OCI-LY3 (cell line): ENCODE measurements at regions not wholly inside any gene's neighbourhood (a gene's known extent, or its start where the extent isn't known, plus 50 kb on each side); places are given as distances from the start of the nearest gene placed in this dataset.

Experiments used
- H2AFZ ChIP-seq: fragments of 200-600, 300-600 bp; shearing (Covaris generic); 2 replicates; pipeline ENCODE4 v1.6.0; 2014; ENCODE audit warnings: antibody characterized with exemption, low read depth, low read length
- H3K27ac ChIP-seq: fragments of 200-600, 300-600 bp; sonication (generic); 2 replicates; pipeline ENCODE4 v1.5.1; 2014; ENCODE audit warnings: mild to moderate bottlenecking, low read length, moderate library complexity, mixed read lengths
- H3K27me3 ChIP-seq: fragments of 200-600, 300-600 bp; sonication (generic); 2 replicates; pipeline ENCODE4 v1.6.1; 2014; ENCODE audit warnings: low read depth, low read length, mixed read lengths
- H3K36me3 ChIP-seq: fragments of 200-600, 300-600 bp; sonication (generic); replicated peaks from 2 replicates; pipeline ENCODE3; 2014; ENCODE audit warnings: low read depth, low read length, mixed read lengths
- H3K4me1 ChIP-seq: fragments of 300-600, 200-600 bp; sonication (generic); 2 replicates; pipeline ENCODE4 v1.6.1; 2014; ENCODE audit warnings: low read length, mixed read lengths
- H3K4me2 ChIP-seq: fragments of 200-600, 300-600 bp; sonication (generic); 2 replicates; pipeline ENCODE4 v1.6.1; 2014; ENCODE audit warnings: low read length, mixed read lengths
- H3K4me3 ChIP-seq: fragments of 300-600, 200-600 bp; sonication (generic); 2 replicates; pipeline ENCODE4 v1.5.1; 2014; ENCODE audit warnings: antibody characterized with exemption, mild to moderate bottlenecking, low read length, moderate library complexity
- H3K79me2 ChIP-seq: fragments of 300-600, 200-600 bp; shearing (Covaris generic); 2 replicates; pipeline ENCODE4 v1.6.1; 2014; ENCODE audit warnings: mild to moderate bottlenecking, low read length, mixed read lengths
- H3K9ac ChIP-seq: fragments of 300-600, 200-600 bp; shearing (Covaris generic); 2 replicates; pipeline ENCODE4 v1.6.0; 2014; ENCODE audit warnings: mild to moderate bottlenecking, low read length, moderate library complexity
- H3K9me3 ChIP-seq: fragments of 200-600, 300-600 bp; shearing (Covaris generic); 2 replicates; pipeline ENCODE4 v1.6.1; 2014; ENCODE audit warnings: low read length, mixed read lengths; ENCODE audit not compliant: insufficient read depth
- H4K20me1 ChIP-seq: fragments of 200-600, 300-600 bp; sonication (generic); 2 replicates; pipeline ENCODE4 v1.6.1; 2016; ENCODE audit warnings: low read length, mixed read lengths; ENCODE audit not compliant: insufficient read depth
- CTCF ChIP-seq: fragments of 200-600, 300-600 bp; sonication (generic); IDR thresholded peaks from 2 replicates; pipeline ENCODE4 v1.5.1; 2014; ENCODE audit warnings: antibody characterized with exemption, low read length, low read depth
- EZH2phosphoT487 ChIP-seq: fragments of 200-600 bp; shearing (Covaris generic); IDR thresholded peaks from 2 replicates; pipeline ENCODE4 v1.6.1; 2018; ENCODE audit warnings: antibody characterized with exemption, mixed run types, low read depth

- peaks cover 45% of the 10 kb centered on the region for H3K27me3 ChIP-seq
- no peak overlapping the region for H2AFZ ChIP-seq
- no peaks in the 10 kb centered on the region for H3K4me1 ChIP-seq
- H3K4me3 ChIP-seq = no peak overlapping the region
- H3K4me2 ChIP-seq = no peak overlapping the region
- no peaks in the 10 kb centered on the region for H3K9me3 ChIP-seq
- H3K36me3 ChIP-seq = no peaks in the 10 kb centered on the region
- H3K27ac ChIP-seq = no peak overlapping the region
- TF ChIP-seq CTCF = no peak
- H3K79me2 ChIP-seq = no peaks in the 10 kb centered on the region
- H3K9ac ChIP-seq = no peak overlapping the region
- H4K20me1 ChIP-seq = no peaks in the 10 kb centered on the region; the same call in 1 of the 2 replicates
Measured at GRCh38 chr11:70712471-70712870, 314.1 kb downstream of the CTTN start.

GRCh38 chr11:70713086-70713835, 314.9 kb downstream of the CTTN start:
- Histone ChIP-seq H3K4me3 (no peak overlapping the region), H3K36me3 (no peaks in the 10 kb centered on the region), H3K9me3 (no peaks in the 10 kb centered on the region), H3K9ac (no peak overlapping the region), H2AFZ (no peak overlapping the region), H3K79me2 (no peaks in the 10 kb centered on the region), H3K4me2 (no peak overlapping the region), H3K4me1 (no peaks in the 10 kb centered on the region), H4K20me1 (no peaks in the 10 kb centered on the region; the same call in 1 of the 2 replicates), H3K27me3 (peaks cover 50% of the 10 kb centered on the region), H3K27ac (no peak overlapping the region)
- no peak for TF ChIP-seq CTCF
- TF ChIP-seq EZH2phosphoT487 = no peak

GRCh38 chr11:70713988-70714665, 315.8 kb downstream of the CTTN start:
- H4K20me1 ChIP-seq = no peaks in the 10 kb centered on the region; the same call in 1 of the 2 replicates
- no peak overlapping the region for H3K4me2 ChIP-seq

More at GRCh38 chr11:70713988-70714665, 315.8 kb downstream of the CTTN start:
- H3K27ac ChIP-seq = no peak overlapping the region
- H3K79me2 ChIP-seq = no peaks in the 10 kb centered on the region
- TF ChIP-seq EZH2phosphoT487 (no peak), CTCF (no peak)
- H3K27me3 ChIP-seq = peaks cover 50% of the 10 kb centered on the region
- H3K36me3 ChIP-seq = no peaks in the 10 kb centered on the region
- no peaks in the 10 kb centered on the region for H3K9me3 ChIP-seq
- H3K4me3 ChIP-seq = no peak overlapping the region
- no peak overlapping the region for H3K9ac ChIP-seq
- H3K4me1 ChIP-seq = no peaks in the 10 kb centered on the region
- H2AFZ ChIP-seq = no peak overlapping the region
